ENCODE measurements at regions not wholly inside any gene's neighbourhood (a gene's known extent, or its start where the extent isn't known, plus 50 kb on each side); places are given as distances from the start of the nearest gene placed in this dataset.

DNA sequence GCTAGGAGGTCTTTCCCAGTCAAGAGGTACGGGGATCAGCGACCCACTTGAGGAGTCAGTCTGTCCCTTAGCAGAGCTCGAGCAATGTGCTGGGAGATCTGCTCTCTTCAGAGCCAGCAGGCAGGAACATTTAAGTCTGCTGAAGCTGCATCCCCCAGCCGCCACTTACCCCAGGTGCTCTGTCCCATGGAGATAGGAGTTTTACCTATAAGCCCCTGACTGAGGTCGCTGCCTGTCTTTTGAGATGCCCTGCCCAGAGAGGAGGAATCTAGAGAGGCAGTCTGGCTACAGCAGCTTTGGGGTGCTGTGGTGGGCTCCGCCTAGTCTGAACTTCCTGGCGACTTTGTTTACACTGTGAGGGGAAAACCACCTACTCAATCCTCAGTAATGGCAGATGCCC lies 874.9 kb upstream of the FLRT2 start:
- no peak for TF ChIP-seq POLR2A (IDR thresholded peaks at IDR 0.05)
- TF ChIP-seq, protein P1, sequence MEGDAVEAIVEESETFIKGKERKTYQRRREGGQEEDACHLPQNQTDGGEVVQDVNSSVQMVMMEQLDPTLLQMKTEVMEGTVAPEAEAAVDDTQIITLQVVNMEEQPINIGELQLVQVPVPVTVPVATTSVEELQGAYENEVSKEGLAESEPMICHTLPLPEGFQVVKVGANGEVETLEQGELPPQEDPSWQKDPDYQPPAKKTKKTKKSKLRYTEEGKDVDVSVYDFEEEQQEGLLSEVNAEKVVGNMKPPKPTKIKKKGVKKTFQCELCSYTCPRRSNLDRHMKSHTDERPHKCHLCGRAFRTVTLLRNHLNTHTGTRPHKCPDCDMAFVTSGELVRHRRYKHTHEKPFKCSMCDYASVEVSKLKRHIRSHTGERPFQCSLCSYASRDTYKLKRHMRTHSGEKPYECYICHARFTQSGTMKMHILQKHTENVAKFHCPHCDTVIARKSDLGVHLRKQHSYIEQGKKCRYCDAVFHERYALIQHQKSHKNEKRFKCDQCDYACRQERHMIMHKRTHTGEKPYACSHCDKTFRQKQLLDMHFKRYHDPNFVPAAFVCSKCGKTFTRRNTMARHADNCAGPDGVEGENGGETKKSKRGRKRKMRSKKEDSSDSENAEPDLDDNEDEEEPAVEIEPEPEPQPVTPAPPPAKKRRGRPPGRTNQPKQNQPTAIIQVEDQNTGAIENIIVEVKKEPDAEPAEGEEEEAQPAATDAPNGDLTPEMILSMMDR (IDR thresholded peaks at IDR 0.05): no peak
